ENCODE measurements at regions not wholly inside any gene's neighbourhood (a gene's known extent, or its start where the extent isn't known, plus 50 kb on each side); places are given as distances from the start of the nearest gene placed in this dataset.

DNA sequence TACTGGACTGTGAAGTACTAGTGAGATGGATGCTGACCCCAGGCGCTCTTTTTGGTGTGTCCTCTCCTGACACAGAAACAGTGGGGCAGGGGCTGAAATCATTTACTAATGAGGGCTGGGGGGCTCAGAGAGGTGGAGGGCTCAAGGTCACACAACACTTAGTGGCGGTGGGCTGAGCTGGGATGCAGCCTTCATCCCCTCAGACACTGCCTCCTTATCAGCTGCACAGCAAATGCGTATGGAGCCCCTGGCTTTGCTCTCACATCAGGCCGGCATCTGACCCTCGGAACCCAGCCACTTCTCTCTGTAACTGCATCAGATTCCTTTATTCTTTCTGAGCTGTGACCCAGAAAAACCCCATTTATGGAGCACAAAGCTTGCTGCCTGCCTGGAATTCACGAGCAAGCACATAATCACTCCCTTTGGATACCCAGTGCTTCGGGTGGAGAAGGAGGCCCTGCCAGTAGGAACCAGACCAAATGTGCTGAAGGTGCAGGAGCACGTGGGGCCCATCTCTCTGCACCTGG is 736.6 kb downstream of the TBC1D22A start:
- Histone ChIP-seq H3K4me3 (ENCODE audit: insufficient read depth, low read depth, low read length) (no peak overlapping the region), H3K4ac (ENCODE audit: low read depth, low read length) (no peak overlapping the region), H3K4me1 (ENCODE audit: control insufficient read depth, insufficient read depth, low read length) (no peaks in the 10 kb centered on the region), H3K4me2 (ENCODE audit: low read depth, low read length) (no peak overlapping the region), H2AFZ (replicated peaks; ENCODE audit: low read length, poor library complexity) (no peak overlapping the region), H2BK5ac (ENCODE audit: low read depth, low read length, poor library complexity, severe bottlenecking) (no peak overlapping the region), H2AK5ac (ENCODE audit: low read depth, low read length) (no peak overlapping the region), H3K27me3 (ENCODE audit: control insufficient read depth, insufficient read depth, low read length) (no peaks in the 10 kb centered on the region), H2AK9ac (replicated peaks; ENCODE audit: low read depth, low read length, poor library complexity) (no peak overlapping the region), H2BK15ac (ENCODE audit: low read depth, low read length) (no peak overlapping the region), H4K5ac (ENCODE audit: low read depth, low read length) (no peak overlapping the region), H3K9ac (ENCODE audit: low read depth, low read length) (no peak overlapping the region), H2BK120ac (ENCODE audit: low read depth, low read length) (no peak overlapping the region), H3K23ac (ENCODE audit: low read depth, low read length) (no peak overlapping the region), H3K56ac (ENCODE audit: extremely low read depth, insufficient read depth, low read length) (no peak overlapping the region), H3K9me1 (ENCODE audit: insufficient read depth, low read length) (no peaks in the 10 kb centered on the region), H3K36me3 (ENCODE audit: control insufficient read depth, insufficient read depth, low read length) (no peaks in the 10 kb centered on the region), H3K9me3 (ENCODE audit: control insufficient read depth, insufficient read depth, low read length) (peaks cover 33% of the 10 kb centered on the region), H3K14ac (replicated peaks; ENCODE audit: low read depth, low read length) (no peak overlapping the region), H3K79me1 (ENCODE audit: low read depth in 1 of 2, low read length in 2 of 2) (no peaks in the 10 kb centered on the region), H4K20me1 (ENCODE audit: insufficient read depth, low read length) (no peaks in the 10 kb centered on the region), H4K8ac (ENCODE audit: low read depth in 2 of 2, low read length in 2 of 2) (no peak overlapping the region), H2BK20ac (ENCODE audit: low read depth, low read length) (no peak overlapping the region), H3K18ac (ENCODE audit: low read depth, low read length) (no peak overlapping the region), H4K91ac (ENCODE audit: insufficient read depth, low read depth, low read length) (no peak overlapping the region), H3K27ac (ENCODE audit: insufficient read depth, low read length) (no peak overlapping the region)
- CTCF ChIA-PET: no interaction called here
- dilution Hi-C loops (cut with HindIII; ENCODE audit: low sequenced_read_pairs, unreplicated experiment): no loop called here
- TF ChIP-seq, protein P1, sequence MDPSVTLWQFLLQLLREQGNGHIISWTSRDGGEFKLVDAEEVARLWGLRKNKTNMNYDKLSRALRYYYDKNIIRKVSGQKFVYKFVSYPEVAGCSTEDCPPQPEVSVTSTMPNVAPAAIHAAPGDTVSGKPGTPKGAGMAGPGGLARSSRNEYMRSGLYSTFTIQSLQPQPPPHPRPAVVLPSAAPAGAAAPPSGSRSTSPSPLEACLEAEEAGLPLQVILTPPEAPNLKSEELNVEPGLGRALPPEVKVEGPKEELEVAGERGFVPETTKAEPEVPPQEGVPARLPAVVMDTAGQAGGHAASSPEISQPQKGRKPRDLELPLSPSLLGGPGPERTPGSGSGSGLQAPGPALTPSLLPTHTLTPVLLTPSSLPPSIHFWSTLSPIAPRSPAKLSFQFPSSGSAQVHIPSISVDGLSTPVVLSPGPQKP (IDR thresholded peaks at IDR 0.05; ENCODE audit: borderline replicate concordance, low read depth, low read length): no peak
- ATAC-seq (ENCODE audit: low read depth) (no peak), DNase-seq (no peak)
- in situ Hi-C loops (cut with MboI; ENCODE audit: low sequenced_read_pairs): no loop called here
- intact Hi-C loops (cut with micrococcal nuclease): no loop called here
- POLR2A ChIA-PET (ENCODE audit: unreplicated experiment): no interaction called here
- 51% methylated on average over 4 of the region's 8 CpGs; no CpG with 5 or more reads in 1 of the 2 experiments for WGBS, 2 experiments (ENCODE audit: extremely low coverage in 2 of 2, insufficient read length in 1 of 2)
- no TSS peak for BruUV-seq (replicated peaks)

Measured in IMR-90 (cell line).